AG08396 (cell line): ENCODE measurements at regions not wholly inside any gene's neighbourhood (a gene's known extent, or its start where the extent isn't known, plus 50 kb on each side); places are given as distances from the start of the nearest gene placed in this dataset.

ENCODE experiments used
- DNase-seq: peaks from one replicate; pipeline ENCODE4 v3.0.0; 2012; ENCODE audit warnings: low spot score, mixed read lengths

GRCh38 chr2:198347349-198347748 is 543.0 kb downstream of the PLCL1 start:
- no peak for DNase-seq

DNA sequence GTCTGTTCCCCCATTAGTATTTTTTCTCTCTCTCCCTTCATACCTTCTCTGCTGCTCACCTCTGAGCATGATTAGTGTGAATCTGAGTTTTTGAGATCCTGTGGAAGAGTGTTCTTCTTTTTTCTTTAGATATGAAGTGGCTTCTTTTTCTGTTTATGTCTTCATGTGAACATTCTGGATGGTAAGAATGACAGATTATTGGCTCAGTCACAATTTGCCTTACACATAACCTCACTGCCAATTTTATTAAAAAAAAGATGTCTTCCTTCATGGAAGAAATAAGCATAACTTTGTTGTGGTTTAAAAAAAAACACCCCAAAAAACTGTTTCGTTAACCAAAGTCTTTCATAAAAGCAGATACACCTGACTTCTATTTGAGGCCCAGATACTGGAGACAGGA is 539.1 kb downstream of the PLCL1 start:
- DNase-seq = no peak

- no peak for DNase-seq
Measured at GRCh38 chr2:198340846-198341245, 536.5 kb downstream of the PLCL1 start.

- no peak for DNase-seq
Measured at GRCh38 chr2:198339116-198339515, 534.7 kb downstream of the PLCL1 start.

DNA sequence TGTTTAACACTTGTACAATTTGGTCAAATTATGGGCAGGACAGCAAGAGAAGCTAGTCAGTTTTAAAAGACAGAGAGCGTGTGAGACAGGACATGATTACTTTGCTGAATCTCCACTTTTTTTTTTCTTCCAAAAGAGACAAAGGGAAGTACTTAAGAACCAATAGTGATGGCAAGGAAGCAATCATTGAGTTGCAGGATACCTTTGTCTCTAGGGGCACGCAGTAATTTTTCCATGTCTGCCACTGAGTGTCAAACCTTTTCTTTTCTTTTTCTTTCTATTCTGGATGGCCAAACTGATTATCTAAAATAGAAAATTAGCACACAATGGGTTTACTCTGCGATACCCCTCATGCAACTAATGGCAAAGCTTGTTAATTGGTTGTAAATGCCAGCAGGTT is 533.0 kb downstream of the PLCL1 start:
- DNase-seq = no peak

GRCh38 chr2:198328454-198328853 is 524.1 kb downstream of the PLCL1 start:
- DNase-seq = no peak

DNA sequence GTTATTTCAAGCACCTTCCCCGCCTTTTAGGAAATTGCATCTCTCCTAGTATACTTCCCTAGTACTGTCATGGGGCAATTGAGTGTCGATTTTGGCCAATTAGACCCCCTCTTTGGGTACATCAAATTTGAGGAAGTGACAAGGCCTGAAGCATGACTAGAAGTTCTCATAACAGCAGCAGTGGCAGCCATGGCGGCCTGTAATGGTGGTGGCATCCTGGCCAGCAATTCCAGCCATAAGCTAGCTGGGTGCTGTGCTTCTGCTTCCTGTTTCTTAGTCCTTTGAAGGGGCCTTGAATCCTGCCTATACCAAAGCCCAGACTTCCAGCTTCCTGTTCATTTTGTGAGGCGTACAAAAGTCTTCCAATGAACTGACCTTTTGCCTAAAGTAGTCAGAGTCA is 523.1 kb downstream of the PLCL1 start:
- DNase-seq = no peak

DNA sequence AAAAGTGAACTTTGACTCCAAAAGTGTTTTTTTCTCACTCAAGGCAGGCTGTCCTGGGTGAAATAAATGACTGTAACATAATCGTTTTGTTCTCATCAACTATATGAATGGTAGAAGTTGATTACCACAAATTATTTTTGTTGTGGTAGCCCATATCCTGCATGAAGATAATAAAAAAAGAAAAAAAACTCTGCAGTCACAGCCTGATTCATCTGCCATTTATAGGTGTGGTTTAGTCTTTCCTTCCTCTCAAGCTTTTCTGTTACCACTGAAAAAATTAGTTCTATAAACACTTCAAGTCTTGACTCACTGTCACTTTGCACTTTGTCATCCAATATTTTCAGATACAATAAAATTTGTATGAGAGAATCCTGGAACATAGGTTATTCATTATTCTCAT is 522.0 kb downstream of the PLCL1 start:
- DNase-seq = no peak

DNA sequence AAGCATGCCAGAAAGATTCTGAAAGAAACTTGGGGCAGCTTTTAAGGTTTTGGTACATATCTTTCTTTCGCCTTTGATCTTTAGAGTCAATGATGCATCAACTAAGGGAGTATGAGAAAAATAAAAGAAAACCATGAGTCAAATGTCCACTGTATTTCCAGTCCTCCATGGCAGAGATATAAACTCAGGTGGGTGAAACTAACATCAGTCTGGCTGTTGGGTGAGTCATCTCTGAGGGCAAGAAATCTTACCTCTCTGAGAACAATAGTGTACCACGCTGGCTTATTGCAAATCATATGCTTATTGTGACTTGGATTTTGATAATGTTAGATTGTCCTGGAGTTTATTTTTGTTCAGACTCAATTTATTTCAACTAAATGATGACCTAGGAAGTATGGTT is 521.0 kb downstream of the PLCL1 start:
- DNase-seq = no peak

DNA sequence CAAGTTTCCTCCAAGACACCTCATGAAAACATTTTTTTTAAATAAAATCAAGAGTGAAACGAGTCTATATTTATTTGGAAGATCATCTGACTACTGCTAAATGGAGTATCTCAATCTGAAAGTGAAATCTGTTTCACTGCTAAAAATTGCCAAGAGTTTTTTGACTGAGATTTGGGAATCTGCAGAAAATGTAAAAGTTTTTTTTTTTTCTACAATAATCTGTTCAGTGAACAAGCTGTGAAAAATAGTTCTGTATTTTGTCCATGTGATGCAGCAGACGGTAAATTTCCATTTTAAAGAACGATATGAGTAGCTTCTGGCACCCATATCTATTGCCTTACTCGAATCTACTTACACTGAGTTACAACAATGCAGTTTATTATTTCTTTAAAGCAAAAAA is 519.7 kb downstream of the PLCL1 start:
- no peak for DNase-seq

DNA sequence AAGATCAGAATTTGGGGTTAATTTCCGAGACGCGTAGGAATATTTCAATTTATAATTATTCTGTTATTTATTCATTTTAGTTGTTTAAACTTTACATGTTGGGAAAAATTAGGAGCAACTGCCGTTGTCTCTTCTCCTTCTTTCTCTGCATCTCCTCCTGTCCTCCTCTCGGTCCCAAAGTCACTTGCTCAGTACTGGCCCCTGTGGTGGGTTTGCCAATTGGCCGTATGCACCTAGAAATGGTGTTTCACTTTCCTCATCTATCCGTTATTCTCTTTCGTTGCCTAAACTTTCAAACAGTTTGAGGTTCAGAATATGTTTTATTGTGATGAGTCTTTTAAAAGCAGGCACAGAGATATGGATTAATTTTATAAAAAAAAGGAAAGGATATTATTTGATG is 517.9 kb downstream of the PLCL1 start:
- no peak for DNase-seq

DNA sequence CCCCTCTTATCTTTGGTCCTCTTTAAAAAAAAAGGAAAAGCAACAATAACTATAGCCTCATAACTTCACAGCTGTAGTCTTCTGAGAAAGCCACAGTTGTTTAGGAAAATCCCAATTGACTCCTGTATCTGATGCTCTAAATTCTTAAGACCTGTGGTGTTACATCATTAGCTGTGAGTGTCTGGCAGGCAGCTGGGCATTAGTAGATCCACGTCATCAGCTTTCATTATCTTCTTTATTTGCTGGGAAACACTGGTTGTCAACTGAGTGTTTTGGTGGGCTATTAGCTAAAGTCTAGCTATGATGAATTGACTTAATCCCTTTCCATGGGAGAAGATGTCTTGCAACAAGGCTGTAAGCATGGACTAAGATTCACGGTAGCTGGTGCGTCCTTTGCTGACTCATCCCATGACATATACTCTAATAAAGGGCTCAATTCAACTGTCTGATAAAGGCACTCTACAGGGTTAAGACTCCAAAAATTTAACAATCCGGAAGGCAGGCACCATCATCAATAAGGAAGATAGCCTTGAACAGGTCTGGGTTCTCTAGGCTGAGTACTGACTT is 517.2 kb downstream of the PLCL1 start:
- DNase-seq = no peak

DNA sequence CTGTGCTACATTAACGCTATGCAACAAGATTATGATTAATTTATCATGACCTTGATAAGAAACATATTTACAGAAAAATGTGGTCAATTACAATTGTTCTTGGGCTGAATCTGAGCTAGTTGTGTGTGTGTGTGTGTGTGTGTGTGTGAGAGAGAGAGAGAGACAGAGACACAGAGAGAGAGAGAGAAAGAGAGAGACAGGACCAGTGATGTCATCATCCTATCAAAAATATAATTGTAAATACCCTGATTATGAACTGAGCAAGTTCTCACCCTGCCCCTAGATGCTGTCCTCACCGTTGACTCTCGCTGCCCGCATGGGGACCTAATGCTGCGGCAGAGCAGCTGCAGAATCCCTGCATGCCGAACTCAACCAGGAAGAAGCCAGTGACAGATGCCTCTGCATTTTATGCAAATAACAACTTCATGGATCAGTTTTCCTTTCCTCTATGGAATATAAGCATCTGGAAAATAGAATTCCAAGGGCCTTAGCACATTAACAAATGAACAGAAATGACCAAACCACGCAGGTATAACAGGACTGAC is 512.5 kb downstream of the PLCL1 start:
- DNase-seq = no peak

- DNase-seq = no peak
Measured at GRCh38 chr2:198315791-198316630, 511.6 kb downstream of the PLCL1 start.

DNA sequence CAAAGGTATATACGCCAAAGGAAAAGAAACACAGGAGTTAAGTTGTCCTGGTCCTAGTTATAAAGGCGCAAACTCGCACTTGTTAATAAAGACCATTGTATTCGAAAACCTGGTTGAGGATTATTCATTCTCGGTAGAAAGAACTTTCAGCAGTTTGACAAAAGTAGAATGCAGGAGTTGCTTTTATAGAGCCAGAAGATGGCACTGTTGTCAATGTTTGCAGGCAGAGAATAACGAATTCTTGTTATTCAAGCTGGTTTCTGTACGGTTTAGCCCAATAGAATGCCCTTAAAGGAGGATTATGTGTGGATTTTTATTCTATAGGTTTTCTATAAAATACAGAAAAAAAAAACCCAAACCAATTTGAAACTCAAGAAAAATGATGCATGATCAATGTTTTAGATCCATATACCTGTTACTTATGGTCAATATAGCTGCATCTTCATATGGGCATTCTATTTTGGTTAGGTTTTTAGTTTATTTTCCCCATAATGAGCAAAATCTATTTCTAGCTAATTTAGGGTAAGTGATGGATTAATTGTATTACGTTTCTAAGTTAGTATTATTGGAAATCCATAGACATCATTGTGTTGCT is 510.3 kb downstream of the PLCL1 start:
- peak; percentile 25 for DNase-seq

DNA sequence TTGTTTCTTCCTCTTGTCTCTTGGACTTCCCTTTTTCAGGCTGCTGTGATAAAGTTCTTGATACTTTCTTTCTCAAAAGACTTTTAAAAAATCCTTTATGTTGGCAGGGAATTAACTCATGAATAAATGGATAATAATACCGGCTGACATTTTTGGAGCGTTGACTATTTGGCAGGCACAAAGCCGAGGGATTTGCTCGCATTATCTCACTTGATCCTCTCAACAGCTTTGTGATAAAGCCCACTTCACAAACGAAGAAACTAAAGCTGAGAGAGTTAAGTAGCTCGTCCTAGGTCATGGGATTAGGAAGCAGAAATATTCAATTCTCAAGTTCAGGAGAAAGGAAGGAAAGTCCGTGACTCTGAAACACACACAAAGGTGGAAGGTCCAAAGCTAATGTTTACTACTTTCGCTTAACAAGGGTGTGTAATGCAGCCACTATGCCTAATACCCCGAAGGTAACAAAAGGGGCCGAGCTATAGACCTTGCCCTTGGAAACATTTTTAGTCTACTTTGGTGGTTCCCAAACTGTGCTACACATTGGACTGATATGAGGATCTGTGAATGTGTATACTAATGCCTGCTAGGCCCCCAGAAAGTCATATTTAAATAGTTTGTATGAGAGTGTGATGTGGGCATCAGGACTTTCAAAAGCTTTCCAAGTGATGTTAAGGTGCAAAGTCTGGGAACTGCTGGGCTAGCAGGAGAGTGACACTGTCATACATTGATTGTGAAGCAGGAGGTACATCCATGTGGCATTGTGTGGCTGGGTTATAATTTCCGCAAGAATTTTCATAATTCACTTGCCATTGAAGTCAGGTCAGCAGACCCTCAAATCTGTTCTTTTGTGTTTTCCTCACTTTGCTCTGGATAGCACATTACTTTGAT is 508.4 kb downstream of the PLCL1 start:
- no peak for DNase-seq

DNA sequence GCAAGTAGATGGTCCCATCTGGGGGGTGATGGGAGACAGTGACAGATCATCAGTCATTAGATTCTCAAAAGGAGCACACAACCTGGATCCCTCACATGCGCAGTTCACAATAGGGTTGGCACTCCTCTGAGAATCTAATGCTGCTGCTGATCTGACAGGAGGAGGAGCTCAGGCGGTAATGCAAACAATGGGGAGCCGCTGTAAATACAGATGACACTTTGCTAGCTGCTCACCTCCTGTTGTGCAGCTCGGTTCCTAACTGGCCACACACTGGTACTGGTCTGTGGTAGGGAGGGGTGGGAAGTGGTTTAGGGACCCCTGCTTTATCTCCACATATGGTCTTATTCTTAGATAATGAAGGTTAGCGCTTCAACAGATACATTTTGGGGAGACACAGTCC is 506.6 kb downstream of the PLCL1 start:
- no peak for DNase-seq

DNA sequence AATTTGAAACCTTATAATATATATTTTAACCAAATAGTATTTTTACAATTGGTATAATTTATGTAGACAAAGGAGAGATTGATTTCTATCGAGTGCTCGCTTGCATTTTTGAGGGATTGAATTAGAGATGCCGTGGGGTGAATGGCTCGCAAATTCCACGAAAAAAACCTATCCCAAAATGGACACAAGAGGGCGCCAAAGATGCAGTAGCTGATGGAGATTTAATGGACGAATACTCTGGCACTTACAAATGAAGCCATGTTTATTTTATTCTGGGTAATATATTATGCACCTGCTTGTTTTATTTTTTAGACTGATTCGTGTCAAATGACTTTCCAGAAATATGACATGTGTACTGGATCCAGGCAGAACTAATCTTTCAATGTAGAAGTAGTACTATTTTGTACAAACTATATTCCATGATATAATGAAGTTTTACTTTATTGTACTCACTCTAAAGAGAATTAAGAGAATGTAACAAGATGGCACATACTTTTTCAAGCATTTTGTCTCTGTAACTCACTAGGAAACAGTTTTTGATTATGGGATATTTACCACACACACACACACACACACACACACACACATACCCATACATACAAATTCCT is 505.4 kb downstream of the PLCL1 start:
- DNase-seq = peak; percentile 62

GRCh38 chr2:198309081-198309480 is 504.7 kb downstream of the PLCL1 start:
- no peak for DNase-seq

DNA sequence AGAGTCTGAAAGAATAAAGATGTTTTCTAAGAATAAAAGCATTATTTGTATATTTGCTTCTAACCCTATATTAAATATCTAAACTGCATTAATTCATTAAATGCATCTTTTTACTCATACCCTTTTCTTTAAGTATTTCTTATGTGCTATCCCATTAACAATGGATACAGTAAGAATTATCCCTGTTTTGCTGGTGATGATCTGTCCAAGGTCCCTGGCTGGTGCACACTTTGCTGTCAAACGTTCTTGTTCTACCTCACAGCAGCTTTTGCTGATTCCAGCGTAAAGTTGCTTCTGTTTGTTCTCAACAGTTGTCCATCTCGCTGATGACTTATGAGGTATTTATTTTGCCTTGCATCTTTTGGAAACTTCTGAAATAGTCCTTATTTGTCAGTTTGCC is 504.0 kb downstream of the PLCL1 start:
- no peak for DNase-seq

GRCh38 chr2:198307093-198307492 is 502.7 kb downstream of the PLCL1 start:
- DNase-seq = no peak

DNA sequence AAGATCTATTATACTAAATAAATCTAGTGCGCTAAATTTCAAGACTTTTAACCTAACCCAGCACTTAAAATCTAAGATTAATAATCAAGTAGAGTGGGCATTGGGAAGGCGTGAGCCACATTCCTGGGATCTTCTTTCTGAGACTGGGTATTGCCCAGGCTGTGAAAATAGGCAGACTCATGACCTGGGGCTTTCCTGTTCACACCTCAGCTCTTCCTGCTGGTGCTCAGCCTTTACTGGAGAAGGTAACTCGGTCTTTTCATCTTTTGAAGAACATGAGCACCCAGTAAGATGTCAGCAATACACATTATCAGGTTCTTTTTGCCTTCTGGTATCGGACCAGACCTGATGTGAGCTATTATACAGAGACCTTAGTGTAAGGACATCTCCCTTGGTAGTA is 500.5 kb downstream of the PLCL1 start:
- DNase-seq = no peak
